GM21825 (cell line): ENCODE measurements at regions not wholly inside any gene's neighbourhood (a gene's known extent, or its start where the extent isn't known, plus 50 kb on each side); places are given as distances from the start of the nearest gene placed in this dataset.

ENCODE experiments used
- ATAC-seq: cut with Tn5 transposase; IDR thresholded peaks from one replicate; pipeline ENCODE4 v1.9.1; 2021; ENCODE audit warnings: mild to moderate bottlenecking, moderate library complexity; ENCODE audit not compliant: unreplicated experiment

DNA sequence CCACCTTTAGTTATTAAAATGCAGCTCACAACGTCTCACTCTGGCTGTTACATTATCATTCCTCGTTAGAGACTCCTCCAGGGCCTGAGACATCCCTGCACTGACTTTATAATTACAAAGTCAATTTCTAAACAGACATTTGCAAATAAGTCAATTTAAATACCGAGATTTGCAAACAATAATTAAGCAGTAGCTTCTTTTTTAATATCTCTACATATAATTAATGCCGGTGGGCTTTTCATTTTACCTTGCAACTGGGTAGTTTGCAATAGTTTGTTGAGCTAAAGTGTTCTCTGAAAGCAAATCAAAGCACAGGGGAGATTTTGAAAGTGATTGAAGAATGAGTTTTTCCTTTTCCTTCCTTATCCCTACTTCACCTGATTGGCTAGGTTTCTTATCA, 154.4 kb downstream of the TLR4 start:
- ATAC-seq, result no peak

- no peak for ATAC-seq
Measured at GRCh38 chr9:117860849-117861248, 156.6 kb downstream of the TLR4 start.

- ATAC-seq, result no peak
Measured at GRCh38 chr9:117864385-117865057, 160.3 kb downstream of the TLR4 start.

GRCh38 chr9:117868594-117868993, 164.4 kb downstream of the TLR4 start:
- ATAC-seq, result no peak

DNA sequence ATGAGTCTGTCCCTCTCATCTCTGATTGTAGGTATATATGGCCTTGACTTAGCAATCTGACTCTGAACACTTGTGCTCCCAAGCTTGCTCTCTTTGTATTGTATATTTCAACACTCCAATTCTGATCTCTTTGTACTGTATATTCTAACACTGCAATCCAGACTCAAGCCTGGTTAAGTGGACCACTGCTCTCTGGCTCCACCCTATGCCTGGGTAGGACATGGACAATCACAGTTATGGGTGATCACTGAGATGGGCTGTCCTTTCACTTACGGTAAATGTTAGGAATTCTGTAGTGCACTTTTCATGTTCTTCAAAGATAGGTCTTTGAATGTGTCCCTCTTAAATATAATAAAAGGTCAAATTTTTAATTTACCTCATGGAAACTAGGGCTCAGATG, 165.1 kb downstream of the TLR4 start:
- ATAC-seq, result no peak

DNA sequence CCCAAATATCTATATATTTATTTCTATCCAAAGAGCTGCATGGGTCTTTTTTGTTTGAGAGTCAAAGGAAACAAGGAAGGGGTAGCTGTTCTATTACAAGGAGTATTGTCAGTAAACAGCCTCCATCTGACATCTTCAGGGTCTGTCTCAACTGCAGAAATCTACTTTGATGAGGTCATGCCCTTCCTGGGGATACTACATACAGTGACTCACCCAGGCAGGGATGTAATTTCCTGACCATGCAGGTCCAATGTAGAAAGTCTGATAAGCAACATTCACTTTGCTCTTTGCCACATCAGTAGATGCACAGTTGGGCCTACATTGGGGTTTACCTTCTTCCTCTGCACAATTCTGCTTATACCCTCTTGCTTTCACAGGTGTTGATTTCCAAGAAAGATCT, 165.5 kb downstream of the TLR4 start:
- no peak for ATAC-seq

DNA sequence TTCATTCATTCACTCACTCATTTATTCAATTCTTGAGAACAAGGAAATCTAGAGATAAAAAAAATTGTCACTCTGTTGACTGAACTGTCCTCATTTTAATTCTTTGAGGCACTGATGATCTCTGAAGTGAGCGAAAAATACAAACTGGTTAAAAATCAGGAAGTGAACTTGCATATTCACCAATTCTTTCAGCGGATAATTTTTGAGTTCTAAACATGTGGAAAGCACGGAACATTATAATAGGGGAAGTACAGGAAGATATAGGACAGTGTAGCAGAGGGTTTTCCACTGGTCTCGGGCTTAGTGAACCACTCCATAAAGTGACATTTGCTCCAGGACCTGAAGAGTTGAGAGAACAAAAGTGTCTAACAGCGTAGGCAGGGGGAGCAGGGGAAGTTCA, 169.5 kb downstream of the TLR4 start:
- no peak for ATAC-seq

DNA sequence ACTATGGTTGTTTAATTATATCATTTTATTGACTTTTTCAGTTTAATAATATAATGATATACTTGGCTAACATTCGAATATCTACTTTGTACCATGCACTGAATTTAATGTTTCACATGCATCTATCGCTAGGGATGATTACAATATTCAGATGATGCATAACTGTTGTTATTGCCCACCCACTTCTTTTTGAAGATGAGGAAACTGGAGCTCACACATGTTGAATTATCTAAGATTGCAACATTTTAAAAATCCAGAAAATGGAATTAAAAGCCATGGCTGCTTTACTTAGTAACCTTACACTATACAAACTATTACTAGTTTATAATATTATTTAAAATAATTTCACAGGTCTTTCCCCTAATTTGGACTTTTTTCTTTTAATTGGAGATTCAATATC, 171.7 kb downstream of the TLR4 start:
- no peak for ATAC-seq

DNA sequence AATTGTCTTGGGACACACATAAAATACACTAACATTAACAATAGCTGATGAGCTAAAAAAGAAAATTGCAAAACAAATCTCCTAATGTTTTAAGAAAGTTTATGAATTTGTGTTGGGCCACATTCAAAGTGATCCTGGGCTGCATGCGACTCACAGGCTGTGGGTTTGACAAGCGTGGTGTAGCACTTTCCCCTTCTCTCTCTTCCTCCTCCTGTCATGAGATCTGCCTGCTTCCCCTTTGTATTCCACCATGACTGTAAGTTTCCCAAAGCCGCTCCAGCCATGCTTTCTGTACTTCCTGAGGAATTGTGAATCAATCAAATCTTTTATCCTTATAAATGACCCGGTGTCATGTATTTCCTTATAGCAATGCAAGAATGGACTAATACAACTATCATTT, 178.0 kb downstream of the TLR4 start:
- ATAC-seq, result no peak

GRCh38 chr9:117886616-117887015, 182.4 kb downstream of the TLR4 start:
- no peak for ATAC-seq

DNA sequence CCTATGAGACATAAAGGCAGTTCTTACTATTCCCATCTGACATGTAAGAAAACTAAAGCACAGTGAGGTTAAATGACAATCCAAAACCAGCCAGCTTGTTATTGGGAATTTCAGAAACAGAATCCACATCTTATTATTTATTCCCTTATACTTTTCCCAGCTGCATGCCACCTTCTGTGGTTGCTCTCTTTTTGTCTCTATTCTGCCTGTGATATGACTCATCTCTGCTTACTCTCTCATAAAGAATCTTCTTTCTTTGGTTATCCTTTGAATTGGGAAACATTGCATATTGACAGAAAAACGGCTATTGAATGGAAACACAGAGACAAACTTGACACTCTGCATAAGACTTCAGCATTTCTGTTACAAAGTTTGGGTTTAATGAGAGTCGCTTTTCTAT, 183.2 kb downstream of the TLR4 start:
- no peak for ATAC-seq

- ATAC-seq, result no peak
Measured at GRCh38 chr9:117887941-117888340, 183.7 kb downstream of the TLR4 start.

- no peak for ATAC-seq
Measured at GRCh38 chr9:117903453-117903852, 199.2 kb downstream of the TLR4 start.

GRCh38 chr9:117906763-117907162, 202.6 kb downstream of the TLR4 start:
- ATAC-seq, result no peak

GRCh38 chr9:117907420-117907819, 203.2 kb downstream of the TLR4 start:
- ATAC-seq, result no peak

DNA sequence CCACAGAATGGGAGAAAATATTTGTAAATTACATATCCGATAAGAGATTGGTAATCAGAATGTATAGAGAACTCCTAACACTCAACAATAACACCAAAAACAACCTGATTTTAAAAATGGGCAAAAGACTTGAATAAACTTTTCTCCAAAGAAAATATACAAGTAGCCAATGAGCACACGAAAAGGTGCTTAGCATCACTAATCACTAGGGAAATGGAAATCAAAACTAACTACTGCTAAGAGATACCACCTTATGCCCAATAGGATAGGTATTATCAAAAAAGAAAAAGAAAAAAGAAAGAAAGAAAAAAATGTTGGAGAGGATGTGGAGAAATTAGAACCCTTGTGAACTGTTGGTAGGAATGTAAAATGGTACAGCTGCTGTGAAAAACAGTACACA, 212.1 kb downstream of the TLR4 start:
- ATAC-seq, result no peak

DNA sequence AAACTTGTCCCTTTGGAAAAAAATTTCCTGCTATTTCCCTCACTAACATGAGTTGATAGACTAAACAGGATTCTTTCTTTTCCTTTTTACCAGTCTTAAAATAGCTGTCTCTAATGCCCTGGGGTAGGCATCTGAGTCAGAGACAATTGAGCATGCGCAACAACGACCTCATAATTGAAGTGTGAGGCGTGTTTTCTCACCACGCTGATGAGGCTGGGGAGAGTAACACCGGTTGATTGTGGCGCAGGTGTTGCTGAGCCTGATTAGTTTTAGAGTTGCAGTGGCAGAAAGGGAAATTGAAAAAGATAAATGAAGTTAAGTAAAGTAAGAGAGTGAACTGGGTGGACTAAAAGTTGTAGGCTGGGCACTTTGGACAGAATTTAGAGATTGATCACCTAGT, 213.7 kb downstream of the TLR4 start:
- ATAC-seq, result no peak

GRCh38 chr9:117919538-117919937, 215.3 kb downstream of the TLR4 start:
- ATAC-seq, result no peak

DNA sequence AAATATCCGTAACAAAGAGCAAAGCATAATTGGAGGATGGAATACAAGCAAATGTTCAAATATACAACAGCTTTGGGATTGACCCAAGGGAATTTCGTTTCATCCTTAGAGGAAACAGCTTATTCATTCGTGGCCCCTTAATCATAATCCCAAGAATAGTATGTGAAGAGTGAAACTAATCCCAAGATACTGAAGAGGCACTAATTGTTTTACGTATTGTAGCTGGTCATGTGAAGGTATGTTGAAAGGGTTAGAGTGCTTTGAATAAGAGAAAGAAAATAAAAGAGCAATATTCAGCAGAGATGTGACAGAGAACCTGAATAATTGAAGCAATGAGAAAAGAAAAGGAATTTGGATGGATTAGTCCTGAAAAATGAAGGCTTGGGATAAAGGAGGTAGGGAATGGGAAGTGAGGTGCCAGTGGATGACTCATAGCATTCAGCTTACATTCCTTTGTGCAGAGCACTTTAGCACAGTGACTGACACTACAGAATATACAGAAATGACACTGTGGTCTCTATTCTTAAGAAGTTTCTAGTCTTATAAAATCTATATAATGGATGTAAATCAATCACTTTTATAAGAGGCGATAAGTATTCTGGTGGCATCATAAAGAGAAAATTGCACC, 221.9 kb downstream of the TLR4 start:
- ATAC-seq, result no peak

- ATAC-seq, result no peak
Measured at GRCh38 chr9:117927354-117927753, 223.2 kb downstream of the TLR4 start.

GRCh38 chr9:117929868-117930267, 225.7 kb downstream of the TLR4 start:
- no peak for ATAC-seq

DNA sequence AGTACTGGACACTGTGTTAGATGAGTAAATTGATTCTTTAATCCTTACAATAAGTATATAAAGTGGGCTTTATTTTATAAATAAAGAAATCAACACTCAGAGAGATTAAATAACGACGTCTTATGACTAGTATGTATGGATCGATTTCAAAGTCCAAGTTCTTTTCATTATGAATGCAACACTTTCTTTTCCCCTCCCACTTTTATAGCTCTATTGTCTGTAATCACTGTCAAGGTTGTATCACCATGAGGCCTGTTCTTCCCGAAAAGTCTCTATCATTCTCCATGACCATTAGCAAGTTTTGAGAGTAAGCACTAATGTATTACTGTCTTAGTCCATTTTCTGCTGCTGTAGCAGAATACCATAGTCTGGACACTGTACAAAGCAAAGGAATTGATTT, 228.4 kb downstream of the TLR4 start:
- no peak for ATAC-seq
